SK-N-SH (cell line): ENCODE measurements at regions not wholly inside any gene's neighbourhood (a gene's known extent, or its start where the extent isn't known, plus 50 kb on each side); places are given as distances from the start of the nearest gene placed in this dataset.

ENCODE experiments used
- CTCF ChIA-PET: fragments of 300-600, 350-600 bp; formaldehyde crosslinking; extraction: SDS; loops from one replicate; lab custom pipeline; 2021; lab: Yijun Ruan, JAX
- POLR2A ChIA-PET: fragments of 350-600 bp; sonication (Branson Sonifier 250); formaldehyde crosslinking; extraction: SDS; loops from one replicate; lab custom pipeline; 2020; ENCODE audit warnings: antibody characterized with exemption, inconsistent platforms; lab: Yijun Ruan, JAX
- DNase-seq: peaks from one replicate; pipeline ENCODE4 v3.0.0; 2012
- H2AFZ ChIP-seq: fragments of 200-600 bp; sonication (generic); 2 replicates; pipeline ENCODE4 v1.8.1; 2016; ENCODE audit warnings: antibody characterized with exemption, mild to moderate bottlenecking, low read depth
- H3F3A ChIP-seq: fragments of 200-600 bp; sonication (generic); replicated peaks from 2 replicates; pipeline ENCODE3; 2016; ENCODE audit warnings: antibody characterized with exemption, mild to moderate bottlenecking; ENCODE audit not compliant: insufficient read depth
- H3K27ac ChIP-seq, 2 experiments: fragments of 200-500 bp in 1 of 2; fragments of 200-600 bp in 1 of 2; sonication (Bioruptor generic) in 1 of 2; sonication (generic), shearing (Covaris generic) in 1 of 2; 2 replicates each; pipeline versions ENCODE4 v1.5.1 to v1.6.1; 2014 to 2016; ENCODE audit warnings: low read depth in 2 of 2, inconsistent platforms in 1 of 2, low read length in 1 of 2, mild to moderate bottlenecking in 1 of 2, mixed read lengths in 1 of 2
- H3K27me3 ChIP-seq: fragments of 200-600 bp; sonication (generic), shearing (Covaris generic); 2 replicates; pipeline ENCODE4 v1.6.1; 2016; ENCODE audit warnings: mixed run types; ENCODE audit not compliant: insufficient read depth
- H3K36me3 ChIP-seq, 2 experiments: fragments of 200-500 bp in 1 of 2; fragments of 200-600 bp in 1 of 2; sonication (Bioruptor generic) in 1 of 2; sonication (generic) in 1 of 2; replicated peaks in 1 of 2; 2 replicates each; pipeline versions ENCODE3 to v1.5.1; 2014 to 2016; ENCODE audit warnings: low read length in 1 of 2, mild to moderate bottlenecking in 1 of 2; ENCODE audit not compliant: insufficient read depth in 2 of 2, control insufficient read depth in 1 of 2
- H3K4me1 ChIP-seq, 2 experiments: fragments of 200-500 bp in 1 of 2; fragments of 200-600 bp in 1 of 2; sonication (Bioruptor generic) in 1 of 2; sonication (generic), shearing (Covaris generic) in 1 of 2; 2 replicates each; pipeline versions ENCODE4 v1.5.1 to v1.6.1; 2014 to 2016; ENCODE audit warnings: low read depth in 1 of 2, low read length in 1 of 2, mixed run types in 1 of 2; ENCODE audit not compliant: insufficient read depth in 2 of 2, control insufficient read depth in 1 of 2
- H3K4me2 ChIP-seq: fragments of 200-600 bp; sonication (generic), shearing (Covaris generic); 2 replicates; pipeline ENCODE4 v1.6.1; 2017; ENCODE audit warnings: mixed run types
- H3K4me3 ChIP-seq, 2 experiments: fragments of 200-500 bp in 1 of 2; fragments of 200-600 bp in 1 of 2; sonication (Bioruptor generic) in 1 of 2; sonication (generic), shearing (Covaris generic) in 1 of 2; 2 replicates each; pipeline versions ENCODE4 v1.5.1 to v1.8.1; 2014 to 2016; ENCODE audit warnings: low read depth in 2 of 2, inconsistent platforms in 1 of 2, low read length in 1 of 2, mild to moderate bottlenecking in 1 of 2, mixed read lengths in 1 of 2, moderate library complexity in 1 of 2
- H3K79me2 ChIP-seq: fragments of 200-600 bp; sonication (generic); 2 replicates; pipeline ENCODE4 v1.8.1; 2017; ENCODE audit warnings: mild to moderate bottlenecking; ENCODE audit not compliant: insufficient read depth
- H3K9ac ChIP-seq: fragments of 200-600 bp; sonication (generic); 2 replicates; pipeline ENCODE4 v1.6.1; 2017; ENCODE audit warnings: mixed run types
- H3K9me2 ChIP-seq: fragments of 200-600 bp; sonication (generic); 2 replicates; pipeline ENCODE4 v1.6.1; 2017; ENCODE audit warnings: mixed run types
- H3K9me3 ChIP-seq: fragments of 200-600 bp; sonication (generic); 2 replicates; pipeline ENCODE4 v1.6.1; 2017; ENCODE audit warnings: mixed run types, mild to moderate bottlenecking, moderate library complexity
- H4K20me1 ChIP-seq: fragments of 200-600 bp; sonication (generic); 2 replicates; pipeline ENCODE4 v1.6.1; 2017; ENCODE audit warnings: mild to moderate bottlenecking, mixed run types; ENCODE audit not compliant: insufficient read depth
- CHD2 ChIP-seq: fragments of 150-350 bp; IDR thresholded peaks from 2 replicates; pipeline ENCODE4 v1.6.1; 2018; ENCODE audit warnings: low read length; ENCODE audit not compliant: partially characterized antibody
- EP300 ChIP-seq, 2 experiments: IDR thresholded peaks; 2 replicates each; pipeline versions ENCODE4 v1.4.0 to v1.6.1; 2012; ENCODE audit warnings: borderline replicate concordance in 1 of 2, low read depth in 1 of 2, low read length in 1 of 2
- GABPA ChIP-seq: IDR thresholded peaks from 2 replicates; pipeline ENCODE4 v1.4.0; 2012; ENCODE audit warnings: low read depth, mild to moderate bottlenecking
- GATA2 ChIP-seq: sonication (generic); formaldehyde crosslinking; IDR thresholded peaks from 2 replicates; pipeline ENCODE4 v1.5.0; 2020; ENCODE audit warnings: mild to moderate bottlenecking, missing genetic modification reagents
- IRF3 ChIP-seq: fragments of 150-350 bp; IDR thresholded peaks from 2 replicates; pipeline ENCODE4 v1.6.1; 2016; ENCODE audit warnings: mild to moderate bottlenecking, low read depth, low read length
- MEF2A ChIP-seq: IDR thresholded peaks from 2 replicates; pipeline ENCODE4 v1.4.0; 2012; ENCODE audit warnings: low read depth, borderline replicate concordance
- MXI1 ChIP-seq: IDR thresholded peaks from 2 replicates; pipeline ENCODE4 v1.6.1; 2012; ENCODE audit warnings: mild to moderate bottlenecking, low read depth, low read length, improper control_type of control experiment
- NFIC ChIP-seq: IDR thresholded peaks from 2 replicates; pipeline ENCODE4 v1.4.0; 2012; ENCODE audit warnings: borderline replicate concordance
- PBX3 ChIP-seq: IDR thresholded peaks from 2 replicates; pipeline ENCODE4; 2012
- POLR2AphosphoS5 ChIP-seq: IDR thresholded peaks from 2 replicates; pipeline ENCODE4 v1.6.1; 2012; ENCODE audit warnings: low read depth, low read length
- RFX5 ChIP-seq: IDR thresholded peaks from 2 replicates; pipeline ENCODE4 v1.6.1; 2012; ENCODE audit warnings: mild to moderate bottlenecking, improper control_type of control experiment, low read length
- RXRA ChIP-seq: IDR thresholded peaks from 2 replicates; pipeline ENCODE4 v1.4.0; 2012; ENCODE audit warnings: low read depth, mild to moderate bottlenecking, borderline replicate concordance
- SIN3A ChIP-seq: IDR thresholded peaks from 2 replicates; pipeline ENCODE4 v1.6.1; 2012; ENCODE audit warnings: low read depth, mild to moderate bottlenecking, low read length, moderate library complexity, borderline replicate concordance
- SMC3 ChIP-seq: IDR thresholded peaks from 2 replicates; pipeline ENCODE4 v1.6.1; 2012; ENCODE audit warnings: low read depth, low read length, improper control_type of control experiment
- TAF1 ChIP-seq: IDR thresholded peaks from 2 replicates; pipeline ENCODE4 v1.6.1; 2012; ENCODE audit warnings: low read depth, mild to moderate bottlenecking, low read length, moderate library complexity, borderline replicate concordance
- TCF12 ChIP-seq: IDR thresholded peaks from 2 replicates; pipeline ENCODE4 v1.4.0; 2012
- TEAD4 ChIP-seq: IDR thresholded peaks from 2 replicates; pipeline ENCODE4 v1.4.0; 2012; ENCODE audit warnings: mild to moderate bottlenecking, borderline replicate concordance; ENCODE audit not compliant: insufficient read depth
- USF2 ChIP-seq: fragments of 150-350 bp; IDR thresholded peaks from 2 replicates; pipeline ENCODE4 v1.6.1; 2017; ENCODE audit warnings: antibody characterized with exemption, low read length, low read depth, borderline replicate concordance
- ZBTB33 ChIP-seq: IDR thresholded peaks from 2 replicates; pipeline ENCODE4 v1.4.0; 2012; ENCODE audit warnings: low read depth, borderline replicate concordance
- WGBS: methylation state at CpG from one replicate; pipeline ENCODE4 v1.1.6; 2017; ENCODE audit warnings: low lambda C conversion rate; 5-methylcytosine and 5-hydroxymethylcytosine counted together

- Histone ChIP-seq H3K9me2 (no peaks in the 10 kb centered on the region), H4K20me1 (no peaks in the 10 kb centered on the region), H3K36me3 (no peaks in the 10 kb centered on the region), H3K9me3 (no peaks in the 10 kb centered on the region), H3K27ac (no peak overlapping the region), H3K9ac (no peak overlapping the region), H3K4me2 (no peak overlapping the region), H3K79me2 (no peaks in the 10 kb centered on the region), H3K4me3 (no peak overlapping the region), H3F3A (no peaks in the 10 kb centered on the region), H3K27me3 (no peaks in the 10 kb centered on the region), H3K4me1 (no peaks in the 10 kb centered on the region), H2AFZ (no peak overlapping the region)
- POLR2A ChIA-PET = no interaction called here
- DNase-seq = no peak
- 71% methylated on average over 2 of the region's 2 CpGs for WGBS
- CTCF ChIA-PET = no interaction called here
- no peak for TF ChIP-seq ZBTB33
- TF ChIP-seq PBX3 = no peak
- TF ChIP-seq CHD2 = no peak
- TF ChIP-seq TAF1 = no peak
- no peak for TF ChIP-seq NFIC
- TF ChIP-seq SIN3A = no peak
Measured at GRCh38 chr1:190852611-190853010, 374.9 kb upstream of the BRINP3 start.

- Histone ChIP-seq H3K9ac (no peak overlapping the region), H3K36me3 (no peaks in the 10 kb centered on the region), H3K27me3 (0 out of 2 replicates have a peak, but pooled peaks cover 3% of the 10 kb centered on the region), H3K4me1 (no peaks in the 10 kb centered on the region), H2AFZ (no peak overlapping the region), H3F3A (no peaks in the 10 kb centered on the region), H3K9me2 (no peaks in the 10 kb centered on the region), H3K27ac (no peak overlapping the region), H3K4me3 (no peak overlapping the region), H4K20me1 (no peaks in the 10 kb centered on the region), H3K9me3 (no peaks in the 10 kb centered on the region), H3K4me2 (no peak overlapping the region), H3K79me2 (no peaks in the 10 kb centered on the region)
- CTCF ChIA-PET = no interaction called here
- POLR2A ChIA-PET = no interaction called here
- no peak for DNase-seq
- 13% methylated on average over 2 of the region's 2 CpGs for WGBS
- TF ChIP-seq RXRA (no peak), GATA2 (CRISPR knock-in tag) (no peak), GABPA (no peak), TCF12 (no peak), IRF3 (no peak), USF2 (no peak), RFX5 (no peak), MXI1 (no peak), NFIC (no peak), PBX3 (no peak), EP300 (IDR thresholded peaks at IDR 0.05; ENCODE audit: borderline replicate concordance in 1 of 2, low read depth in 1 of 2, low read length in 1 of 2) (no peak), SMC3 (no peak), MEF2A (no peak), POLR2AphosphoS5 (no peak), TEAD4 (no peak), TAF1 (no peak)
Measured at GRCh38 chr1:190858140-190858539, 380.5 kb upstream of the BRINP3 start.
